ENCODE measurements at regions not wholly inside any gene's neighbourhood (a gene's known extent, or its start where the extent isn't known, plus 50 kb on each side); places are given as distances from the start of the nearest gene placed in this dataset.

DNA sequence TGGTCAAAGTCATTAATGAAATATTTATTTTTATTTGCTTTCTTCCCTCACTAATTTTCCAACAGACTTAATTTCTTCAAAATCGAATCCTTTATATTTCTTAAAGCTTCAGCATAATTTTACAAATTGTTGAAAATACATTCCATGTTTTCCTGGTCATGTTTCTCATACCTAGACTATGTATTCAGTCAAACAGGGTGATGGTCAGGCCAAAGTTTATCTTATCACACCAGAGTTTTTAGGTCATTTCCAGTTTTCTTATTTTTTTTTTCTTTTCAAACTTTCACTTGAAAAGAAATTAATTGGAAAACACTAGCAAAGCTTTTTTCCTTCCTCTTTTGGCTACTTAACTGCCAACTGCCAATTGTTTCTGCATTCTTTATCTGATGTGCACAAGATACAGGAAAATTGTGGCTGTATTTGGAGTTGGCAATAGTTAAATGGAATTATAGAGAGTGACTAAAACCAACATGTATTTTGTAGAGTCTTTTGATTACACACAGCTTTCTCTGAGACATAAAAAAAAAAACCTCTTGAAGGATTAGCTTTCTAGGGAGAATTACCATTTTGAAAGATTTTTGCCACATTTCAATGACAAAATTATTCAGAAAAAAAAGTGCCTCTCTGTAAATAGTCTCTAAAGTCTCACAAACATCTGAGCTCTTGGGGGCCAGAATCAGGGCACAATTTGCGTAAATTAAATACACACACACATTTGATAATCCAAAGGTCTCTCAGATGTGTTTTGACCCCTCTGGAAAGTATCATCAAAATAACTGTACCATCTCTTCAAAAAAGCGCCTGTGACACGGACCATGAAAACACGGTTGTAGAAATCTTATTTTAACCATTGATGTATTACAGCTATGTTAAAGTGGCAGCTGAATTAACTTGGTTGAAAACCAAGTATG is 603.2 kb upstream of the KCNMB2 start:
- no peak for DNase-seq

DNA sequence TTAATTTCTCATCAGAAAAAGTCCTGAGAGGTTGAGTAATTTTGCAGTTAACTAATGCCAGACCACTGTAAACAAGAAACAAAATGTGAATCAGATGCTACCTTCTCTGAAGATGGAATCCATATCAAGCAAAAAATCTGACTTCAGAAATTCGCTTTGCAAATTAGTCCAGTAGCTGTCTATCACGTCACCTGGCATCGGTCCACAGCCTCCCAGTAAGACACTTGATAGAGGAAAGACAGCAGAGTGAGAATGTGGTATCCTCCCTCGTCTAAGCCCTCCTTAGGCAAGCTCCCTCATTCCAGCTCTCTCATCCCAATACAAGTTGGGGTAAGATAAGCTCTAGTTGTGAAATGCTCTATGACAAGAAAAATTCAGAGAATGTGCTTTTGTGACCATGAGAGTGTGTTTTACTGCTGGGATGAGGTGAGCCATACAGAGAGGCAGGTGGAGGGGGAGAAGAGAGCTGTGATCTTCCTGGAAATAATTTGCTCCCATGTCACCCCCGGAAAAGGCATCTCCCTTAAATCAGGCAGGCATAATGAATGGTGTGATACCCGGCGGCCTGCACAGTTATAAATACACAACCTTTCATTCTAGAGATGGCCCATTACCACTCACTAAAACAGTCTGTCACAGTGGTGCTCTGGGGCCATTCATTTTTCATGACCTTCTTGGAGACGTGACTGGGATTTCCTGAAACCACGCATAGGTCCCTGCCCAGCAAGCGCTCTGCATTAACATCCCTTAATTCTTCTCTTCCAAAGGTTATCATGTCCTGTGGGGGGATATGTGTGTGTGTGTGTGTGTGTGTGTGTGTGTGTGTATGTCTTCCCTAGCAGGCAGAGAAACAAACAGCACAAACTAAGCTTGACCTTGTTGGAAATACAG is 602.0 kb upstream of the KCNMB2 start:
- no peak for DNase-seq

DNA sequence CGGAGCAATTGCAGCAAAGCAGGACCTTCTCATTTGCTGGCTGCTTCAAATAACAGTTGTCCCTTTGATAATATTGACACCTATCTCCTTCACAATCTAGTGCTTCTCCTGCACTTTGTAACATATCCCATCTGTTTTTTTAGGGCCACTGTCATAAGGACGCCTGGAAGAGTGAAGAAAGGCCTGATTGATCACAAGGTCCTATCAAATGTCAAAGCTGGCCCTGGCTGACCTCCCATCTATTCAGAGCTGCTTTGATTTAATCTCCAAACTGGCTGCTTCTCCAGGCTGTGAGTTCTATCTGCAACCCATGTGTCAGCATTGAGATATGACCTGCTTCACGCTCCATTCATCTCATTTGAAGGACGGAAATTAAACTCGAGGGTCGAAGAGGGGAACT is 601.2 kb upstream of the KCNMB2 start:
- no peak for DNase-seq

DNA sequence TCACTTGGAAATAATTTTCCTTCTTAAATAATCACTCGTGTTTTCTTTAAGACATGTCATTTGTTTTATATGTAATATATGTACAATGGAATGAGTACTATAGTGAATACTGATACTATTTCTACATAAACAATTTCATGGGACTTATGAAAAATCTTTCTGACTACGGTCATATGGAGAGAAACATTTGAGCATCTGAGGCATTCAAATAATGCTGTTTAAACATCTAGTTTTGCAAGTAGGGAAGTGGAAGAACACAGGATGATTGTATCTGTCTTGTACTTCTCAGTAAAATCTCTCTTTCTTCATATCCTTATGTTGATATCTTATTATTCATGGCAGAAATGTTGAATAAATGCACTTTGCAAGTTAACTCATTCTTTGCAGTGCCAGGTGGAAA is 599.5 kb upstream of the KCNMB2 start:
- DNase-seq = no peak

DNA sequence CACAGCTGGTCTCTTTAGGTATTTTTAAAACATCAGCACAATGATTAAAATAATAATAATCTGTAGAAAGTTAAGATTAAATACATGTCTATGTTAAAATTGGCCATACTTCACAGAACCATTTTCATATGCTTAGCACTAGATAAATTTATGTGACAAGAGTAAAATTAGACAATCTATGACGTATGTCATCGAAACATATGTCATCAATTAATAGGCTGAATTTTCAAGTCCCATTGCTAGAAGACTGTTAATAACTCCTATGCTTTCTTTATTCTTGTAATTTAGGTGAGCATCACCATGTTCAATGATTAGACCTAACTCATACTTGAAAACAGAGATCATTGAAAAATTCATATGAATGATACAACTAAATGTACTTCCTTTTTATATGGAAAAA is 593.3 kb upstream of the KCNMB2 start:
- DNase-seq = no peak

DNA sequence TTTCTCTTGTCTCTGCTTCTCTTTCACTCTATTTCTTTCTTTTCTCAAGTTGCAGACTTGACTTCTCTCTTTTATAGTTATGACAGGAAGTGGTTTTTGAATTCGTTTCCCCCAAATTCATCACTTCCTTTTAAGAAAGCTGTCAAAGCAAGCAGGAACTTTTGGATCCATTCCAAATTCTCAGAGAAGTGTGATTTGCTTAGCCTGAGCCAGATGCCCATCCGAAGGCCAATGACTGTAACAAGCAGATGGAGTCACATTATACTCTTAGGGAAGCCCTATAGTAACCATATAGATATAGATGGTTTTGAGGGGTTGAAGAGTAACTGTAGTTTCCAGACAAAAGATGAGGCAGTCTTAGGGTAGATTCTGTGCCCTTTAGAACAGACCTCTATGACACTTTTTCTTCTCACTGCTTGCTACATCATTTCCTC is 592.0 kb upstream of the KCNMB2 start:
- DNase-seq = no peak

DNA sequence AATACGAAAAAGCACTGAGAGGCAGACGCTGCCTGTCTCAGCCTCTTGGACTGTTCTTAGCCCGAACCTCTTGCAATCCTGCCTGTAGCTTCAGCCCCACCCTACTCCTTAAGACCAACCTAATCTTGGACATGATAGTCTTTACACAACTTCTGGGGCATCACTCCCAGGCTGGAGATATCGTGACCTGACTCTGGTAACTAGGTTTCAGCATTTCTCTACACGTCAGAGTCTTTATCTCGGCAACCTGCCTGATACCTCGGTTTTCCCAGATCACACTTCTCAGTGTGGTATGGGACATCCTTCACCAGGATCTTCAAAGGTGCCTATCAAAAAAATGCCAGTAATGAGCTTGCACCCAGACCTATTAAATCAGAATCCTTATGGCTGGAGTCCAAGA is 590.2 kb upstream of the KCNMB2 start:
- DNase-seq = no peak

DNA sequence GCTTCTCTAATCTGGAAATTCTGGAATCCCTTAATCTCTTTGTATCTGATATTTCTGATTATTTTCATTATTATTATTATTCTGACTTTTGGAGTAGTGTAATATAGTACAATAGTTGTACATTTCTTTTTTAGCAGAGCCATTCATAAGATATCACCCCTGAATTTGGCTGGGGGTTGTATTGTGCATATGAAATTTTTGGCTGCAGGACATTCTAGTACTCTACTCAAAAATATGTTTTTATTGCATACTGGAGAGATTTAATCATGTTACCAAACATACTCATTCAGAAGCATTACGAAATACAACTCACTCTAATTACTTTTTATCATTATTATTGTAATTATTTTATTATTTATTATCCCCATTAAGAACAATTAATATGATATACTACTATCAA is 589.7 kb upstream of the KCNMB2 start:
- no peak for DNase-seq

DNA sequence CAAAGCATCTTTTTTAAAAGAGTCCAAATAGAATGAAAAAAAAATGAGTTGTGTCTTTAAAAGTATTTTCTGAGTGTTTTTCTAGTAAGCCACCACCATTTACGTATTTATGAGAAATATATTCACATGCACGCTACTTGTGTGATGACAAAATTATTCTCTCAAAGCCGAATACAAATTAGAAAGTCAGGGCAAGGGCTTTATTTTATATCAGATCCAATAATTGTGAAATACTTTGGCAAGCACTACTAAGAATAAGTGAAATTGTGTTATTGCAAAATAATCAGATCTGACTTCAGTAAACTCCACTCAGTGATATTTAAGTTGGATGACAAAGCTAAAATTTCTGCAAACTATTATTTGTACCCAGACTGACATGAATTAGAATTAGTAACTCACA is 589.3 kb upstream of the KCNMB2 start:
- DNase-seq = no peak

DNA sequence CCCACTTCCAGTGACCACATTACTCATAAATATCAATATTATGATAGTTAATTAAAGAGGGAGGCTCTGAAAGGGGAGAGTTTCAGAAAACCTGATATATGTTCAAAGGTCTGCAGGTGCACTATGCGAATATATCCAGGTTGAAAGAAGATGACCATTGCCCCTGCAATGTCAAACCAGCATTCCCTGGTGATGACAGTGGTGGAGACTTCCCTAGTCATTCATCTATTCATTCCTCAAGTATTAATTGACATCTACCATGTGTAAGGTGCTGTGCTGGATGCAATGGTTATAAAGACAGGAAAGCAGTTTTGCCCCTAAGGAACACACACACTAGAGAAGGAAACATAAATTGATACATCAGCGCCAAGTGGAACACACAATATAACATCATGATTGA is 588.3 kb upstream of the KCNMB2 start:
- DNase-seq = no peak

DNA sequence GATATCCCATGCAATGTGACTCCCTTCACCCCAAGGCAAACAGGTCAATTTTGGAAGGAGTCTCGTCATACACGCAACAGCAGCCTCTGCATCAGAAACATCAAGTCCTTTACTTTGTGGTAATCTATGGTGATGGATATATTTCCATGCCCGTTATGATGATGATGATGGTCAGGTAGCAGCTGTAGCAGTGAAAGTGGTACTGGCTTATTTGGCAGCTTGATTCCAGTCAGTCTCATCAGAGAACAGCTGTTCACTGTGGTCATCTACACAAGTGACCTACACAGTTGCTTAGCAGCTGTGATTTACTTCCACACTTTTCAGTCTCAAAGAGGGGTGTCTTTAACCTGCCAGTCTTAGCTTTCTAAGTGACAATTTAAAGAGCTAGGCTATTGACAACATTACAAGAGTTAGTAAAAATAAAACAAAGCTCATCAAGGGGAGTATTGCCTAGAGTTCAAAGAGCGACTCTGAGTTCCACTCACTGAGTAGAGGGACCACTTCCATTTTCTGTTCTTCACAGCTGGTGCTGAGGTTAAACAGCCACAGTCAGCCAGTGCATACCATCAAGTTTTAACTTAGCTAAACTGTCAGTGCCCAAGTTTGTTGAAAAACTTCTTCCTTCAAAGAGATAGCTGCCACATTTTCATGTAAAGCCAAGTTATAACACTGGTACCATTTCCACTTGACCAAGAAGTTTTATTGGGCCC is 587.4 kb upstream of the KCNMB2 start:
- no peak for DNase-seq

DNA sequence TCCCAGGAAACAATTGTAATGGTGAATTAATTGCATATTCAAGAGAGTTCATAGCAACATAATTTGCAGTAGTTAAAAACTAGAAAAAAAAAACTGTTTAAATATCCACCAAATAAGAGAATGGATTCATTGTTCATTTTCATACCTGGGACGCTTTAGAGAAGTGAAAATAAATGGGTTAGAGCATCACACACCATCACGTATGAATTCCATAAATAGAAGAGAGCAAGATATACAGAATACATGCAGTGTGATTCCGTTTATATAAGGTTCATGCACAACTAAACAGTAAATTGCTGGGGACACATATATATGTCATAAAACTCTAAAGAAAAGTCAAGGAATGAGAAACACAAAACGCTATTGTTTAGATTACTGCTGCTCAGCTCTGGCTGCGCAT is 577.0 kb upstream of the KCNMB2 start:
- DNase-seq = no peak

DNA sequence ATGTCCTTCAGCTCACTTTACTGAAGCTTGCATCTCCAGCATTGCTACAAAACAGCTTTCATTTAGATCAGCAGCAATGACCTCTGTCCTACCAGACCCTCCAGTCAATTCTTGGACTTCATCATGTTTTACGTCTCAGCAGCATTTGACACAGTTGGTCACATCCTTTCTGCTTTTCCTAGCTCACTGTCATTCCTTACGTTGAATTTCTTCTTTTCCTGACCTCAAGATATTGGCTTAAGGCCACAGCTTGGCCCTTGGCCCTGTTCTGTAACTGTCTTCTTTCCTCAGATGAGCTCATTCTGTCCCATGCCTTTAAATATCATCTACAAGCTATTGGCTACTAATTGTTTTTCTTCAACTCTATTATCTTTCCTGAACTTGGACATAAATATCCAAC is 576.2 kb upstream of the KCNMB2 start:
- no peak for DNase-seq

DNA sequence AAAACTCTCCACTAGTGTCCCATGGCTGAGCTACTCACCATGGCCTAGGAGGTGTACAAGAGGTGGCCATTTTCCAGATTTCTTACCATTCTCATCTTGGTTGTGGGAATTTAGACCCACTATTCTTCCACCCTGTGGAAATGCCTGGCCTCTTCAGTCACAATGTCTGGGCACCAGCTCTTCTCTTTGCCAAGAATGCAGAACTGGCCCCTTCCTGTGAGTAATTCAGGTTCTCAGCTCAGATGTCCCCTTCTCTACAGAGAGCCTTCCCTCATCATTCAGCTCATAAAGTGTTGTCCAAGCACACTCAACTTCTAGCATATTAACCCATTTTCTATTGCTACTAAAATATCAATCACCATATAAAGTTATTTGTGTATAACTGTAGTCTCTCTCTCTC is 575.5 kb upstream of the KCNMB2 start:
- DNase-seq = no peak

DNA sequence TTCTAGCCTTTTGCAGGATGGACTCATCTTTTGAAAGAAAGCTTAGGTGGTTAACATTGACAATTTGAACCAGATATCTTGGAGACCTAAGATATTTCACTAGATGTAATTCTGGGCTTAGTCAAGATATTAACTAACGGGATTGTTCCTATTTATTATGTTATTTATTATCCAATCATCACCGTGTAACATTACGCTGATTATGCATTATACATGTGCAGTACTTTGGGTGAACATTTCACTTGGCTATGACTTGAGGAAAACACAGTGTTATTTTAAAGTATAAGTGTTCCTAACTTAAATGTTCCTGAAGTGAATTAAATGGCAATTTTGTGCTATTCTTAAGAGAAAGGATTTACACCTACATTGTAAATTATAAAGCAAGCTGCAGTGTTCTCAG is 574.5 kb upstream of the KCNMB2 start:
- no peak for DNase-seq

DNA sequence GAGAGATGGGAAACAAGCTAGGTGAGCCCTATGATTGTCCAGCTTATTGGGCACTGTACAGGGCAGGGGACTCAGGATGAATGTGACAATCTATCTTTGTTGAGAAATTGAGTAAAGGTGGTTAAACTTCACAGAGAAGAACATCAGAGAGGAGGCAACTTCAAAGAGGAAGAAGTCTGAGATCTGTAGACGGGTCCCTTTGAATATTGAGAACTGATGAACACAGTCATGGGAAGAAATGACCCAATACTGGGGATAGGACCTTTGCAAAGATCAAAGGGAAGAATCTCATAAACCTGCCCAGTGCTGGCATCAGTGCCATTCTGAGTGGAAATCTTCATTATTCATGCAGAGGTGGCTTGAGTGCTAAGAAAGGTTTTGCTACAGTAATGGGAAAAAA is 569.7 kb upstream of the KCNMB2 start:
- no peak for DNase-seq

DNA sequence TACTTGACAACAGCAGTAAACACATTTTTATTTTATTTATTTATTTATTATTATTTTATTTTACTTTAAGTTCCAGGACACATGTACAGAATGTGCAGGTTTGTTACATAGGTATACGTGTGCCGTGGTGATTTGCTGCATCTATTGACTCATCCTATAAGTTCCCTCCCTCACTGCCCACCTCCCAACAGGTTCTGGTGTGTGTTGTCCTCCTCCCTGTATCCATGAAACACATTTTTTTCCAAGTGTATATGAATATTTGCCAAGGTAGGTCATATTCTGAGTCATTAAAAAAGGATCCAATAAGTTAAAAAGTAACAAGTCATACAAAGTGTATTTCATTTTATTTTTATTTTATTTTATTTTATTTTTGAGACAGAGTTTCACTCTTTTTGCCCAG is 567.3 kb upstream of the KCNMB2 start:
- DNase-seq = no peak

DNA sequence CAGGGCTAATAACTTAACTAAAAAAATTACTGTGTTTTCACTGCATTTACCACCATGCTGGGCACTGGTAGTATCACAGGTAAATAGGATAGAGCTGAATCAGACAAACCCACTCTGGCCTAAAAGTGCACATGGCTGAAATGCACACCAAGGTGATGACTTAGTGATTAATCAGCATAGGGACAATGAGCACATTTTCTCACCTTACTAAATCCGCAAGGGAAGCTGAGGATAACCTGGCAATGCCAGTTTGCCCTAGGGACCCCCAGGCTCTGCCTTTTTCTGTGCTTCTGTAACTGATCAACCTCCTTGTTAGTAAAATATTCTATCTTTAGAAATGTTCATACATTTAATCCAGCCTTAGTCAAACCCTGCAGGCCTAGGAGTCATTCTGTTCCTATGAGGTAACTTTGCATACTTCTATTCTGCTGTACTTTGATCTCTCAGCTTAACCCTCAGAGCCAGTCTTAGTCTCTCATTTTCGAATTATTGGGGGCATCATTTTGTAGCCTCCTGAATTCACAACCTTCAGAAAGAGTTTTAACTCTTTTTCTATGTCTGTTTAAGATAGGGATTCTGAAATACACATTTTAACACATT is 562.9 kb upstream of the KCNMB2 start:
- no peak for DNase-seq

DNA sequence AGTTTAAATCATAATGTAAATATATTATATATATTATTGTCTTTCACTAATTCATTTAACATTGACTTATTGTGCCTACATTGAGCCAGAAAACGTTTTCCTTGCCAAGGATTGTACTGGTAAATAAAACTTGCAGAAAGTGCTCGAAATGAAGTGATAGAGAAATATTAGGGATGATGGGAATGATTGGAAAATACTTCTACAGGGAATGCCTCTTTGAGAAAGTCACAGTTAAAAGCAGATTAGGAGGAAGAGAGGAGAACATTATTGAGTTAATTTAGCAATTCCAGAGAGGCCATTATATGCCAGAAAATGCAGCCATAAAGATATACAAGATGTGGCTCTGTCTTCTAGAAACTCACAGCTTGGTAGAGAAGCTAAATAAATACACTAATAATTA is 560.0 kb upstream of the KCNMB2 start:
- DNase-seq = no peak

DNA sequence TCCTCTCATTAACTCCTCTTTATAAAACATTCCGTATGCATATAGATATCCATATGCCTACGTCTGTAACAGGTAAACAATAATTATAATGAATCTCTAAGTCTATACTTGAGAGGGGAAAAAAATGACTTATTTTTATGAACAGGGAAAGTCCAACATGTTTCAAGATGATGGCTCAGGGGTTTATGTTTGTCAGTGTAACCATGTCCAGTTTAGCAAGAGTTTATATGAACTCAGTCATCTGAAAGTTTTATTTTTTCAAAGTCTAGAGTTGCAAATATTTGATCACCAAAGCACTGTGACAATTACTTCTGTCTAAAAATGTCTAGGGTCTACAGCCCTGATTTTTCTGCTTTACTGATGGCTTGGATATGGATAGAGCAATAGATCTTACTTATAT is 559.4 kb upstream of the KCNMB2 start:
- no peak for DNase-seq

DNA sequence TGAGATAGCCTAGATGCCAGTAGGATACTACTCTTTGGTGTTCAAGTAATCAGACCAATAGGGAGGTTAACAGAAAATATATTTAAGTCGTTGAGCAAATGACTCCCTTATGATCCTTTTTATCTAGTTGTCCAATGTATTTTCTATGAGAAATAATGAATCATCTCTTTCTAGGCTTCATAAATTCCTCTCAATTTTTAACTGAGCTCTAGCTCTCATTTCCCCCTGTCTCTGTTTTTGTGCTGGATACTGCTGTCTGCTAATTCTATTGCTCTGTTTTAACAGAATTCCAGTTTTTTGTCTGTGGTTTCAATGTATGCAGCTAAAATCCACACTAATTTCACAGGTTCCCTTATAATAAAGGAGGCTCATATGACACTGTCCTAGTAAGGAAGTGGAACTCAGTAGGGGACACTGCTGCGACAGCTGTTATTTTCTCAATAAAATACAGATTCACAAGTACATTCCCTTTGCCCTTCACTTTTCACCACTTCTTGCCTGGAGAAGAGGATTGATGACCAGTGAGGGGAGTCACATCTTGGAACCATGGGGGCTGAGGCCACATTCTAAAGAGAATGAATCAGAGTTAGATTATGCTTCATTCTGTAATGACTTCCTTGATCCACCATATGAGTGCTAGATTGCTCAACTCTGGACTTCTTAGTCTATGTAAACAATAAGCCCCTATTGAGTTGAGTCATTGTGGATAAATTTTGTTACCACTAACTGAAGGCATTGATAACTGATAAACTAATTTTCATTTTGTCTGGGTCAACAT is 558.7 kb upstream of the KCNMB2 start:
- DNase-seq = no peak

DNA sequence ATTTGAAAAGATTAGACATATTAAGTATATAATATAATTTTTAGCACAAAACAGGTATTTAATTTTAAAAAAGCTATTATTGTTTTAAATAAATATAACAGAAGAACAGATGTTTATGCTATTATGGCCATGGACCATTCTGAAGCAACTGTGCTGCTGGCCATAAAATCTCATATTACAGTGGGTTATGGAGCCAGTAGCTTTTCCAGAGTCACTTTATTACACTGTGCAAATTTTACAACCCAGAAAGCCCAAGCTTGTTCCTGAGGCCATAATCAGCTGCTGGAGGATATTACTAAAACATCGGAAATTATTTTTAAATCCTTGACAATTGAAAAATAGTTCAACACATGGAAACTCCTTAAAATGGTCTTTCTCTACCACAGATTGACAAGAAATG is 557.3 kb upstream of the KCNMB2 start:
- DNase-seq = no peak
